NCI-H460 (cell line): ENCODE measurements at regions not wholly inside any gene's neighbourhood (a gene's known extent, or its start where the extent isn't known, plus 50 kb on each side); places are given as distances from the start of the nearest gene placed in this dataset.

Experiments used
- DNase-seq: peaks from one replicate; pipeline ENCODE4 v3.0.0-alpha.2; 2016; ENCODE audit warnings: low read depth; ENCODE audit errors: extremely low read depth

GRCh38 chr3:31002730-31003129 is 108.3 kb upstream of the GADL1 start:
- no peak for DNase-seq

- no peak for DNase-seq
These were observed 109.7 kb upstream of the GADL1 start for GRCh38 chr3:31004025-31004678.

- DNase-seq, result no peak
These were observed 114.5 kb upstream of the GADL1 start for GRCh38 chr3:31008994-31009393.

- DNase-seq, result no peak
These were observed 115.4 kb upstream of the GADL1 start for GRCh38 chr3:31009881-31010280.

GRCh38 chr3:31010491-31010890 is 116.0 kb upstream of the GADL1 start:
- no peak for DNase-seq

- DNase-seq, result no peak
These were observed 116.9 kb upstream of the GADL1 start for GRCh38 chr3:31011380-31011779.

GRCh38 chr3:31013090-31013489 is 118.6 kb upstream of the GADL1 start:
- DNase-seq, result no peak

GRCh38 chr3:31013843-31014242 is 119.4 kb upstream of the GADL1 start:
- no peak for DNase-seq

GRCh38 chr3:31014317-31015040 is 120.0 kb upstream of the GADL1 start:
- DNase-seq, result no peak

GRCh38 chr3:31016196-31016595 is 121.7 kb upstream of the GADL1 start:
- DNase-seq, result no peak

- DNase-seq, result no peak
These were observed 128.3 kb upstream of the GADL1 start for GRCh38 chr3:31022716-31023115.

GRCh38 chr3:31025541-31025940 is 131.1 kb upstream of the GADL1 start:
- DNase-seq, result no peak

GRCh38 chr3:31027191-31027761 is 132.8 kb upstream of the GADL1 start:
- no peak for DNase-seq

- no peak for DNase-seq
These were observed 133.5 kb upstream of the GADL1 start for GRCh38 chr3:31027914-31028313.

- DNase-seq, result no peak
These were observed 134.3 kb upstream of the GADL1 start for GRCh38 chr3:31028766-31029165.

- DNase-seq, result no peak
These were observed 135.2 kb upstream of the GADL1 start for GRCh38 chr3:31029706-31030105.

GRCh38 chr3:31035681-31036080 is 141.2 kb upstream of the GADL1 start:
- no peak for DNase-seq

GRCh38 chr3:31038086-31038739 is 143.8 kb upstream of the GADL1 start:
- DNase-seq, result no peak

- no peak for DNase-seq
These were observed 144.7 kb upstream of the GADL1 start for GRCh38 chr3:31039145-31039544.

- DNase-seq, result no peak
These were observed 146.9 kb upstream of the GADL1 start for GRCh38 chr3:31041161-31041978.
